GM19438 (cell line): ENCODE measurements at regions not wholly inside any gene's neighbourhood (a gene's known extent, or its start where the extent isn't known, plus 50 kb on each side); places are given as distances from the start of the nearest gene placed in this dataset.
"Not testable (repeated sequence)": the region's sequence is repeated elsewhere in the genome, so short reads cannot be mapped to it uniquely, and the experiment has no call there.

ENCODE experiments used
- ATAC-seq: cut with Tn5 transposase; IDR thresholded peaks from one replicate; pipeline ENCODE4 v1.9.1; 2021; ENCODE audit warnings: low read depth; ENCODE audit not compliant: unreplicated experiment

DNA sequence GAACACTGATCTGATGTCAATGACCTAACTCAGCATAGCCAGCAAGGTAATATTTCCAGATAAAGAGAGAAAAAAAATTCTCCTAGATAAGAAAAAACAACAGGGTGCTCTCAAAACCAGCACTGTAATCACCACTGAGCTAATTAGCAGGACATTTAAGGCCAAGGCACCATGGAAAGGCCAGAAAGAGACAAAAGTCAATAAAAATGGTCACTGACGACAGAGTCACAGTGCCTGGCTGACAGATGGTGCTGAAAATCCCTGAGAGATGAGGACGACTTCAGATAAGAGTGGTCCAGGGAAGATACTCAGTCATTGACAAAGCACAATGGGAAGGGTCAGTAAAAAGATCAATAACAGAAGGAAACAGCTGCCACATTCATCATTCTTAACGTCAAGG lies 186.7 kb downstream of the SPATA31A6 start:
- ATAC-seq: not testable (repeated sequence)

DNA sequence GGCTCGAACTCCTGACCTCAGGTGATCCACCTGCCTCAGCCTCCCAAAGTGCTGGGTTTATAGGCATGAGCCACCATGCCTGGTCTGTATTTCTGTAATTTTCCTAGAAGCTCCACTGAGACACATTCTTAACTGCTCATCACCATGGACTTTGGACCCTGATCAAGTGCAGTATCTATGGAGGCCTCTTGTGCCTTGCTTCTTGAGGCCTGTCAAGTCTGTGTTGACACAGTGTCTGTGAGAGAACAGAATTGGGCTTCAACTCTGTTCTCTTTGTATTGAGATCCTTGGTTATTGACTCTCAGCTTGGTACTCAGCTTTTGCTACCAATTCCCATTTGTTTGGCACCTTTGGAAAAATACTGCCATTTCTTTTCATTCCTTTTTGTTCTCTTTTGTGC lies 188.0 kb downstream of the SPATA31A6 start:
- not testable (repeated sequence) for ATAC-seq

DNA sequence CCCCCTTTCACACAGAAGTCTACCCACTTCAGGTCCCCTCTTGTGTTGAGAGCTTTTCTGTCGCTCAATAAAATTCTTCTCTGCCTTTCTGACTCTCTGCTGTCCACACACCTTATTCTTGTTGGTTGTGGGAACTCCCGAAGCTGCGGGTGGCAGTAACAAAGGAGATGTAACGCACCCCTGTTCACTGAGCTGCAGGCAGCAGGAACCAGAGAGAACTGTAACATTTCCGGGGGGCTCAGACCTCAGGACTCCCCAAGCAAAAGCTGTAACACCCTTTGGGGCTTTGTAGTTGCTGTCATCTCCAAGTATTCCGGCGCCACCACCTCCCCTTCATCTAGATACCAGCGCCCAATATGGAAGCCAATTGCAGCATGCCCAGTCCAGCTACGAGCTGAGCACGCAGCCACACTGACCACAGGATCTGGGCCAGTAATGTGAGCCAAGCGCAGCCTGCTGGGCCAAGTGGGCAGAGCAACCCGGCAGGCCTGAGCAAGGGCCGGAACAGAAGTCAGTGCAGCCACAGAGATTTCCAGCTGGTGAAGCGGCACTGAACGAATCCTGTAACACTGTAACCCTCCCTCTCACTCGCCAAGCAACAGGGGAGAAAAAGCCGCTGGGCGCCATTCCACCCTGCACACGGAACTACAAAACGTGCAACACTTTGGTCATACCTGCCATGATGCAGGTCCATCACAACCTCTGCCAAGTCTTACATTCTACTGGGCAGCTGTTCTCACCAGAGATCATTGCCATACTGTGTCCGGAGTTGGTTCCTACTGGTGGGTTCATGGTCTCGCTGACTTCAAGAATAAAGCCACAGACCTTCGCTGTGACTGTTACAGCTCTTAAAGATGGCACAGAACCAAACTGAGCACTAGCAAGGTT lies 194.3 kb downstream of the SPATA31A6 start:
- not testable (repeated sequence) for ATAC-seq

DNA sequence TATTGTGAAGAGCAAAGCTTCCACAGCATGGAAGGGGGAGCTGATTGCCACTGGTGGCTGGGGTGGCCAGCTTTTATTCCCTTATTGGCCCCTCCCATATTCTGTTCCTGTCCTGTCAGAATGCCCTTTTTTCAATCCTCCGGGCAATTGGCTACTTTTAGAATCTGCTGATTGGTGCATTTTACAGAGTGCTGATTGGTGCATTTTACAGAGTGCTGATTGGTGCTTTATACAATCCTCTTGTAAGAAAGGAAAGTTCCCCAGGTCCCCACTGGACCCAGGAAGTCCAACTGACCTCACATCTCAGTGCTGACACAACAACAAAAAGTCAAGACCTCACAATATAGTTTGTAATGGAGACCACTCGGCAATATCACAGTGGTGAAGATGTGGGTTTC lies 195.0 kb downstream of the SPATA31A6 start:
- no peak for ATAC-seq

DNA sequence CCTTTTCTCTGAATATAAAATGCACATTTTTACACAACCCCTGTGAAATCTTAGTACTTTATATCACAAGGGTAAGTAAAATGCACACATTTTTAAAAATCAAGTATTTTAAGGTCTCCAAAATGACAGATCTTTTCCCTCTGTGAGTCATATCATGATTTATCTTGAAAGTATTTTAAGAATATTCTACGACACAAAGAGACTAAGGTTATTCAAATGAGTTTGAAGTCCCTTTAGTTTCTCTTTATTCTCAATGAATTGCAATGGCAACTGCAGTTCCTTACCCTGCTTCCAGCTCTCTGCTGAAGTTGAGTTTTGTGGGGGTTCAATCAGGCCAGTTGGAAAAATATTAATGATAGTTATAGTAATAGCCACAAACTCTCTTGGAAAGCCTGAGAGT lies 196.1 kb downstream of the SPATA31A6 start:
- ATAC-seq: not testable (repeated sequence)

DNA sequence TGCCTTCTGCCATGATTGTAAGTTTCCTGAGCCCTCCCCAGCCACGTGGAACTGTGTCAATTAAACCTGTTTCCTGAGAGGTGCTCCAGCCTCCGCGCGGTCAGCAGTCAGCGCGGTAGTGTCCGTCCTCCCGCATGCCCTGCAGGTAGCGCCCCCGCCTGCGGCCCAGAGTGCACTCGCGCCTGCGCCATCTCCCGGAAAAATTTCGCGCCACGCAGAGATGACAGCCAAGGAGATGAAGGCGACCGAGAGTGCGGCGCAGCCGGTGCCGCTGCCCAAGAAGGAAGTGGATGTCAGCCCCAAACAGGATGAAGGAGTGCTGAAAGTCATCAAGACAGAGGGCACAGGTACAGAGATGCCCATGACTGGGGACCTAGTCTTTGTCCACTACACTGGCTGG lies 201.1 kb downstream of the SPATA31A6 start:
- ATAC-seq: not testable (repeated sequence)

DNA sequence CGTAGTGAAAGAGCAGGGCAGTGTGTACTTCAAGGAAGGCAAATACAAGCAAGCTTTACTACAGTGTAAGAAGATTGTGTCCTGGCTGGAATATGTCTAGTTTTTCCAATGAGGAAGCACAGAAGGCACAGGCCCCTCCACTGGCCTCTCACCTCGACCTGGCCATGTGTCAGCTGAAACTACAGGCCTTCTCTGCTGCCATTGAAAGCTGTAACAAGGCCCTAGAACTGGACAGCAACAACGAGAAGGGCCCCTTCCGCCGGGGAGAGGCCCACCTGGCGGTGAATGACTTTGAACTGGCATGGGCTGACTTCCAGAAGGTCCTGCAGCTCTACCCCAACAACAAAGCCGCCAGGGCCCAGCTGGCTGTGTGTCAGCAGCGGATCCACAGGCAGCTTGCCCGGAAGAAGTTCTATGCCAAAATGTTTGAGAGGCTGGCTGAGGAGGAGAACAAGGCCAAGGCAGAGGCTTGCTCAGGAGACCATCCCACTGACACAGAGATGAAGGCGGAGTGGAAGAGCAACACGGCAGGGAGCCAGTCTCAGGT lies 202.2 kb downstream of the SPATA31A6 start:
- not testable (repeated sequence) for ATAC-seq

DNA sequence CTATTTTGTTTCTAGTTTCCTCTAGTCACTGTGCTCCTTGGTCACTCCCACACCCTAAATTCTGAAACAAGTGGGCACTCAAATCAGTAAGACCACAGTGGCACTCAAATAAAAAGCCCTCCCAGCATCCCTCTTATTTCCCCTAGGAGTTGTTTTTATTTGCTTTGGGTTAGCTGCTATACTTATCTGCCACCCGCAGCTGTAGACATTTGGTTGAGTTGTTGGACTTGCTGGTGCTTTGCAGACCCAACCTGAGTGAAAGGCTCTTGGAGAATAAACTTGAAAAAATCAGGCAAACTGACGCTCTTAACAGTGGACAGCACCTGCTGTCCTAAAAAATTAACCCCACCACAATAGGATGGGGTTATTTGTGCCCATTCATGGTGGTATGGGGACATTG lies 203.0 kb downstream of the SPATA31A6 start:
- ATAC-seq: no peak

DNA sequence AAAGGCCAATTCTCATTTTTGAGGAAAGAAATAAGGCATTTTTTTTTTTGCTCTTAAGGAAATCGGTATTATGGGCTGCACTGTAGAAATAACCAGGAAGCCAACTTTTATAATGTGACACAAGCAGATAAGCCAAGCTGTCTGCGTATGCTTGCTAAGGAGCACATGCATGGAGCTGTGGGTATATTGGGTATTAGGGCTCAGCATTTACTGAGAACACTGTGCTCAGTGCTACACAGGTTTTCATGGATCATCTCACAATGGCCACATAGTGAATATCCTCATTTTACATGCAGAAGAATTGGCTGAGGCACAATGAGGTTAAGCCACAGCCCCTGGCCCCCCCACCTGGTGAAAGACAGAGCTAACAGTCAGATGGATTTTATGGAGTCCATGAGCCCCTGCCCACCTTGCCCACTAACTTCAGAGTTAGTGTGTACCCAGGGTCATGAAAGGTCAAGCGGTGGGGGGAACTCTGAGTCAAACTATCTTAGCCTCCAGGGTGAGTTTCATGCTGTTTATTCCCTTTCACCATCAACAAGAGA lies 204.8 kb downstream of the SPATA31A6 start:
- no peak for ATAC-seq

DNA sequence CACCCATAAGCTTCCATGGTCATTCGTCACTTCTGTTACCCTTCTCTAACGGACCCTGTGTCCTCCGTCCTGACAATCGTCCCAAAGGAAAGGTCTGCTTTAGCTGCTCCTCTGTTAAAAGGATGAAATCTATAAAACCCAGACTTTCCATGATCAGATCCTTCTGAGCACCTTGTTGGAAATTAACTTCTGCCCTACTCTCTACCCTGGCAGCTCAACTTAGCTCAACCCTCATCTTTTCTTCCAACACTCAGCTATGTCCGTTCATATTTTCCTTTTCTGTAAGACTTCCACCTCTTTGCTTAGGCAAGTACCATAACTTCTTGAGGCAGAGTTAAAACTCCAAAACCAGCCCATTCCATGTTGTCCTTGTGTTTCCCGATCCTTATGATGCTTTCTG lies 205.4 kb downstream of the SPATA31A6 start:
- ATAC-seq: no peak

DNA sequence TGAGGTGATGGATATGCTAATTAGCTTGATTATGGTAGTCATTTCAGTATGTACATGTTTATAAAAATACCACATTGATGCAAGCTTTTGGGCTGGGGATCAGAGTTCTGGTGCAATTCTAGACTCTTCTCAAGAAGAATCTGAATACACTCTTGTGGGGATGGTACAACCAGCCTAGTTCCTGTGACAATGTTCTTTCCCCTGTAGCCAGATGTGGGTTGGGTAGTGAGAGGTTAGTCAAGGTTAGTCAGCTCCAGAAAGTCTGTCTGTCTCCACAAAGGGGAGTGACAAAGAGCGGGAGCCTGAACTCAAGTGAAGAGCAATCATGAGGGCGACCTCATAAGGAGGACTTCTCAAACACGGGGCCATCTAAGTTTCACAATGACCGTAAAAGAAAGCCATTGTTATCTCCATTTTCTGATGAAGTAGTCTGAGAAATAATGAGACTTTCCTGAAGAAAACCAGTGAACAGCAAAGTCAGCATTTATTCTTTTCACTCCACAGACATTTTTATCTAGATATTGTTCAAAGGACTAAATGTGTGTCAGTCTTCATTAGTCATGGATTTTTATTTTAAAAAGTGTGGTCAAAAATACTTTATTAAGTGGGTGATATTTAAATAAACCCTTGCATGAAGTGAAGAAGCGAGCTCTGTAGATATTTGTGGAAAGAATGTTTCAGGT lies 209.5 kb downstream of the SPATA31A6 start:
- ATAC-seq: not testable (repeated sequence)

DNA sequence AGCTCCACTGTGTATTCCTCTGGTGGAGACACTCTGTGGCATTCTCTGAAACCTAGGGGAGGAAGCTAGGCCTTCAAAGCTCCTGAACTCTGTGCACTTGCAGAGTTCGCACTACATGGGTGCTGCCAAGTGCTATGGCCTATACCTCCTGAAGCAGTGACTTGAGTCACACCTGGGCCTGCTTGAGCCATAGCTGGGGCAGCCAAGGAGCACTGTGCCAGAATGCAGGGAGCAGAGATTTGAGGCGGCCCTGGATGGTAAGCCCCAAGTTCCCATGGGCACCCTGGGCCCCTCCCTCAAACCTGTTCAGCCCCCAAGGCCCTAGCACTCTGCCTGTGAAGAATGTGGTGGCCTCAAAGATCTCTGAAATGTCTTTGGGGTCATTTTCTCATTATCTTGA lies 212.9 kb downstream of the SPATA31A6 start:
- no peak for ATAC-seq

DNA sequence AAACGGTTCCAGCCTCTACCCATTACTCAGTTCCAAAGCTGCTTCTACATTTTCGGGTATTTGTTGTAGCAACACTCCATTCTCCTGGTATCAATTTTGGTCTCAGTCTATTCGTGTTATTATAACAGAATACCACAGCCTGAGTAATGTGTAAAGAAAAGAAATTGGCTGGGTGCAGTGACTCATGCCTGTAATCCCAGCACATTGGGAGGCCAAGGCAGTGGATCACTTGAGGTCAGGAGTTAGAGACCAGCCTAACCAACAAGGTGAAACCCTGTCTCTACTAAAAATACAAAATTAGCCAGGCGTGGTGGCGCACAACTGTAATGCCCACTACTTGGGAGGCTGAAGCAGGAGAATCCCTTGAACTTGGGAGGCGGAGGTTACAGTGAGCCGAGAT lies 213.9 kb downstream of the SPATA31A6 start:
- not testable (repeated sequence) for ATAC-seq

DNA sequence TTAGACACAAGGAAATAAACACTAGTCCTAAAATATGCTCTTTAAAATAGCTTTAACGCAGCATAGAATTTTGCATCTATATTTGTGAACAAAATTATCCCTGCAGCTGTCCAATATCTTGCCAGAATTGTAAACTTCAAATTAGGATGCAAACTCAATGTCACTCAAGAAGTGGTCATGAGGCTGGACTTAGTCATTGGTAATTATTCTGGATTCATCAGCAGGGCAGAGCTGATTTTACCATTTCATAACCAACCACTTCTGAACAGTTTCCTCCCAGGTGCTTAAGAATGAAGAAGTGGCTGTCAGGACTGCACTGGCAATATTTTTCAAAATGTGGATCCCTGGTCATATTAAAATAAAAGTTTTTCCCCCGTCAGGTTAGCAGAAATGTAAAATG lies 219.5 kb downstream of the SPATA31A6 start:
- ATAC-seq: not testable (repeated sequence)

DNA sequence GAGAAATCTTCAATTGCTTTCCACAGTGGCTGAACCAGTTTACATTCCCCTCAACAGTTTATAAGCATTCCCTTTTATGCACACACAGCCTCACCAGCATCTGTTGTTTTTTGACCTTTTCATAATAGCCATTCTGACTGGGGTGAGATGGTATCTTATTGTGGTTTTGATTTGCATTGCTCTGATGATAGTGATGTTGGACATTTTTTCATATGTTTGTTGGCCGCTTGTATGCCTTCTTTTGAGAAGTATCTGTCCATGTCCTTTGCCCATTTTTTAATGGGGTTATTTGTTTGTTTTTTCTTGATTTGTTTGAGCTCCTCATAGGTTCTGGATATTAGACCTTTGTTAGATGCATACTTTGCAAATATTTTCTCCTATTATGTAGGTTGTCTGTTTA lies 226.1 kb downstream of the SPATA31A6 start:
- ATAC-seq: not testable (repeated sequence)

DNA sequence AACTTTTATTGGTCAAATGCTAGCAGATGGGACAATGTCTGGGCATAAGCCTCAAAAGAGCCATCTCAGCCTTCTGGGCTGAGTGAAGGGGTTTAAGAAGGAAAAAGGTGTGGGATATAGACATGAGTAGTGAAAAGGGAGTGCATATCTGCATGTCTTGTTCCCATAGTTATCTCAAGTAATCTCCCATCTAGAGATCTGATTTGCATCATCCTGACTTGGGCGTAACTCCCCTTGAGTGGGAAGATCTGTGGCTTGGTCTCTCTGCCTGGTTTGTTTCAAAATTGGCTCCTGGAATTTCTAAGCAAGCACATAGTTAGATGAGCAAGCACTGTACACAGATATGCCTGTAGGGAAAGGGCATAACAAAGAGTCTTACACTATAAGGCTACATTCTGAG lies 228.9 kb downstream of the SPATA31A6 start:
- not testable (repeated sequence) for ATAC-seq

DNA sequence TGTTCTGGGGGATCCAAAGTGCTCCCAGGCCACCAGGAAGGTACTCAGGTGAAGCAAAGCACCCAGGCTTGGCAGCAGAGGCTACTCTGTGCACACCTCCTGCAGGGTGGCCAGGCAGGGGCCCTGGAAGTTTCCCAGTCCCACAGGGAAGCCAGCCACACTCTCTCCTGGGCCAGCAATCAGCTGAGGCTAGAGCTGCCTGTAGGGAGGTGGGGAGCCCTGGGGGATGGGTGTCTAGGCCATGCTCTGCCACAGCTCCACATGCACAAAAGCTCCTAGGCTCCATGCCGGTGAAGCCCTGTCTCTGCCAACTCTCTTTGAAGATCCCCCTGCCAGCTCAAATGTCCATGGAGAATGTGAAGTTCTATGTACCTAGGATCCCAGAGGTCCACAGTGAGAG lies 231.4 kb downstream of the SPATA31A6 start:
- not testable (repeated sequence) for ATAC-seq

DNA sequence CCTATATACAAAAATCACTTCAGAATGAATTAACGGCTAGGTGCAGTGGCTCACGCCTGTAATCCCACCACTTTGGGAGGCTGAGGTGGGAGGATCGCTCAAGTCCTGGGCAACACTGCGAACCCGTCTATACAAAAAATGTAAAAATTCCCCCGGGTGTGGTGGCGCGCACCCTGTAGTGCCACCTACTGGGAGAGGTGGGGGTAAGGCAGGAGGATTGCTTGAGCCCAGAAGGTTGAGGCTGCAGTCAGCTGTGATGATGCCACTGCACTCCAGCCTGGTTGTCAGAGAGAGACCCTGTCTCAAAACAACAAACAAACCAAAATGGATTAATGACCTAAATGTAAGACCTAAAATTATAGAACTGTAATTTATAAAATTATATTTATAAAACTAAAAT lies 236.2 kb downstream of the SPATA31A6 start:
- ATAC-seq: not testable (repeated sequence)

DNA sequence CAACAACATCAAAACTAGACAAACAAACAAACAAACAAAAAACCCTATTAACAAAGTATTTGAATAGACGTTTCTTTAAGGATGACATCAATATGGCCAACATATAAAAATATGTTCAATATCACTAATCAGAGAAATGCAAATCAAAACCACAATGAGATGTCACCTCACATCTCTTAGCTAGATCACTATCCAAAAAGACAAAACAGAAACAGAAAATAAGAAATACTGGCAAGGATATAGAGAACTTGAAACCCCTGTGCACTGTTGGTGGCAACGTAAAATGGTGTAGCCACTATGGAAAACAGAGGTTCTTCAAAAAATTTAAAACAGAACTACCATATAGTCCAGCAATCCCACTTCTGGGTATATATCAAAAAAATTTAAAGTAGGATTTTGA lies 236.9 kb downstream of the SPATA31A6 start:
- ATAC-seq: not testable (repeated sequence)

DNA sequence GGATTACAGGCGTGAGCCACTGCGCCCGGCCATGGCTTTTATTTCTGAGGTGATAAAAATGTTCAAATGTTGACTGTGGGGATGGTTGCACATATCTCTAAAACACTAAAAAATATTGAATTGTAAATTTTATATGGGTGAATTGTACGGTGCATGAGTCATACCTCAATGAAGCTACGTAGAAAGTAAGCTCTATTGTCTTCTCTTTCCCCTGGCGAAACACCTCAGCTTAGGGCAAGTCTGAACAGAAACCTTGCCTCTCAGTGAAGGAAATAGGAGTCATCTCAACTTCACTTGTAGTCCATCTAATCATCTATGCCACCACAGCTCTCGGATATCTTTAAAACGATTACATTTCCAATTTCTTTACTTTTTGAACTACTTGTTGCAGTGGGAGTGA lies 238.2 kb downstream of the SPATA31A6 start:
- ATAC-seq: not testable (repeated sequence)
